Stimulated activated naive B cell treated with anti-CD40 and anti-IgM and Interleukin-4, amounts not matched to agents 10 μg/mL and 1 μg/mL and 100 μg/mL, for 72 hours (primary cell): ENCODE measurements at regions not wholly inside any gene's neighbourhood (a gene's known extent, or its start where the extent isn't known, plus 50 kb on each side); places are given as distances from the start of the nearest gene placed in this dataset.
"Not testable (repeated sequence)": the region's sequence is repeated elsewhere in the genome, so short reads cannot be mapped to it uniquely, and the experiment has no call there.

Experiments
- ATAC-seq, 2 donors: fragments of 150-1000 bp; cut with Tn5 transposase; replicated peaks; 2 replicates each; pipeline ENCODE4 v1.10.0; 2021; ENCODE audit warnings: moderate library complexity in 1 of 2
- DNase-seq: peaks from one replicate; pipeline ENCODE4 v3.0.0; 2021
- H3K27ac Mint-ChIP-seq: one replicate; pipeline ENCODE4 v1.8.0; 2022; ENCODE audit warnings: mild to moderate bottlenecking, mixed read lengths
- H3K27me3 Mint-ChIP-seq, 2 donors: one replicate each; pipeline ENCODE4 v1.8.0; 2022; ENCODE audit warnings: mixed read lengths in 2 of 2
- H3K36me3 Mint-ChIP-seq, 2 donors: one replicate each; pipeline ENCODE4 v1.8.0; 2022; ENCODE audit warnings: mixed read lengths in 2 of 2, mild to moderate bottlenecking in 1 of 2
- H3K4me1 Mint-ChIP-seq, 2 donors: one replicate each; pipeline ENCODE4 v1.8.0; 2022; ENCODE audit warnings: mixed read lengths in 2 of 2, mild to moderate bottlenecking in 1 of 2
- H3K4me3 Mint-ChIP-seq, 2 donors: one replicate each; pipeline ENCODE4 v1.8.0; 2022; ENCODE audit warnings: mild to moderate bottlenecking in 2 of 2, mixed read lengths in 2 of 2, moderate library complexity in 1 of 2
- H3K9me3 Mint-ChIP-seq, 2 donors: one replicate each; pipeline ENCODE4 v1.8.0; 2022; ENCODE audit warnings: mixed read lengths in 2 of 2, mild to moderate bottlenecking in 1 of 2

- Mint-ChIP-seq H3K36me3 (no peaks in the 10 kb centered on the region), H3K9me3 (no peaks in the 10 kb centered on the region), H3K27ac (no peak overlapping the region), H3K4me1 (no peaks in the 10 kb centered on the region), H3K4me3 (no peak overlapping the region), H3K27me3 (peaks cover 0 to 6% of the 10 kb centered on the region in 2 donors)
- ATAC-seq (no peak), DNase-seq (no peak)
Observed at GRCh38 chr11:130561441-130561881, 113.0 kb downstream of the ADAMTS15 start.

GRCh38 chr11:130562549-130562948 is 114.1 kb downstream of the ADAMTS15 start:
- ATAC-seq (no peak), DNase-seq (no peak)
- no peak overlapping the region for H3K4me3 Mint-ChIP-seq
- no peaks in the 10 kb centered on the region for H3K4me1 Mint-ChIP-seq
- H3K9me3 Mint-ChIP-seq, result no peaks in the 10 kb centered on the region
- H3K27ac Mint-ChIP-seq, result no peak overlapping the region
- no peaks in the 10 kb centered on the region for H3K36me3 Mint-ChIP-seq
- peaks cover 0 to 6% of the 10 kb centered on the region in 2 donors for H3K27me3 Mint-ChIP-seq

GRCh38 chr11:130566360-130566759 is 117.9 kb downstream of the ADAMTS15 start:
- not testable (repeated sequence) for H3K36me3 Mint-ChIP-seq, H3K4me3 Mint-ChIP-seq

GRCh38 chr11:130571519-130571918 is 123.1 kb downstream of the ADAMTS15 start:
- Mint-ChIP-seq H3K27ac (no peak overlapping the region), H3K4me1 (no peaks in the 10 kb centered on the region), H3K36me3 (no peaks in the 10 kb centered on the region), H3K27me3 (peaks cover 0 to 5% of the 10 kb centered on the region in 2 donors), H3K9me3 (no peaks in the 10 kb centered on the region), H3K4me3 (no peak overlapping the region)
- DNase-seq (no peak), ATAC-seq (no peak)

More at GRCh38 chr11:130566360-130566759, 117.9 kb downstream of the ADAMTS15 start:
- not testable (repeated sequence) for ATAC-seq, H3K4me1 Mint-ChIP-seq, DNase-seq, H3K9me3 Mint-ChIP-seq, H3K27me3 Mint-ChIP-seq, H3K27ac Mint-ChIP-seq

- no peaks in the 10 kb centered on the region for H3K4me1 Mint-ChIP-seq
- DNase-seq, result no peak
- H3K36me3 Mint-ChIP-seq, result no peaks in the 10 kb centered on the region
- H3K4me3 Mint-ChIP-seq, result no peak overlapping the region
- no peak for ATAC-seq
- no peaks in the 10 kb centered on the region for H3K9me3 Mint-ChIP-seq
- peaks cover 0 to 5% of the 10 kb centered on the region in 2 donors for H3K27me3 Mint-ChIP-seq
- H3K27ac Mint-ChIP-seq, result no peak overlapping the region
Observed at GRCh38 chr11:130571947-130572584, 123.6 kb downstream of the ADAMTS15 start.

- H3K27ac Mint-ChIP-seq, result no peak overlapping the region
- DNase-seq (no peak), ATAC-seq (no peak)
- H3K9me3 Mint-ChIP-seq, result no peaks in the 10 kb centered on the region
- H3K4me1 Mint-ChIP-seq, result no peaks in the 10 kb centered on the region
- peaks cover 0 to 5% of the 10 kb centered on the region in 2 donors for H3K27me3 Mint-ChIP-seq
- no peaks in the 10 kb centered on the region for H3K36me3 Mint-ChIP-seq
- H3K4me3 Mint-ChIP-seq, result no peak overlapping the region
Observed at GRCh38 chr11:130573767-130574166, 125.3 kb downstream of the ADAMTS15 start.

- no peak overlapping the region for H3K4me3 Mint-ChIP-seq
- H3K4me1 Mint-ChIP-seq, result no peaks in the 10 kb centered on the region
- peaks cover 0 to 5% of the 10 kb centered on the region in 2 donors for H3K27me3 Mint-ChIP-seq
- H3K36me3 Mint-ChIP-seq, result no peaks in the 10 kb centered on the region
- H3K9me3 Mint-ChIP-seq, result no peaks in the 10 kb centered on the region
- H3K27ac Mint-ChIP-seq, result no peak overlapping the region
- ATAC-seq (no peak), DNase-seq (no peak)
Observed at GRCh38 chr11:130574740-130575139, 126.3 kb downstream of the ADAMTS15 start.

- peaks cover 3 to 5% of the 10 kb centered on the region in 2 donors for H3K27me3 Mint-ChIP-seq
- DNase-seq (no peak), ATAC-seq (no peak)
- no peak overlapping the region for H3K4me3 Mint-ChIP-seq
- H3K27ac Mint-ChIP-seq, result no peak overlapping the region
- H3K4me1 Mint-ChIP-seq, result no peaks in the 10 kb centered on the region
- H3K9me3 Mint-ChIP-seq, result no peaks in the 10 kb centered on the region
- H3K36me3 Mint-ChIP-seq, result no peaks in the 10 kb centered on the region
Observed at GRCh38 chr11:130576146-130576545, 127.7 kb downstream of the ADAMTS15 start.

- Mint-ChIP-seq H3K9me3 (peaks cover 3 to 4% of the 10 kb centered on the region in 2 donors), H3K4me3 (no peak overlapping the region)
- no peak for ATAC-seq
Observed at GRCh38 chr11:130578738-130579368, 130.4 kb downstream of the ADAMTS15 start.

GRCh38 chr11:130580372-130580771 is 131.9 kb downstream of the ADAMTS15 start:
- Mint-ChIP-seq H3K27ac (no peak overlapping the region), H3K4me3 (no peak overlapping the region), H3K9me3 (peaks cover 3 to 4% of the 10 kb centered on the region in 2 donors), H3K4me1 (no peaks in the 10 kb centered on the region), H3K27me3 (peaks cover 0 to 8% of the 10 kb centered on the region in 2 donors), H3K36me3 (no peaks in the 10 kb centered on the region)
- DNase-seq (no peak), ATAC-seq (no peak)

More at GRCh38 chr11:130578738-130579368, 130.4 kb downstream of the ADAMTS15 start:
- Mint-ChIP-seq H3K27ac (no peak overlapping the region), H3K27me3 (peaks cover 5 to 8% of the 10 kb centered on the region in 2 donors), H3K4me1 (no peaks in the 10 kb centered on the region), H3K36me3 (no peaks in the 10 kb centered on the region)
- no peak for DNase-seq

GRCh38 chr11:130580891-130581492 is 132.5 kb downstream of the ADAMTS15 start:
- Mint-ChIP-seq H3K27ac (no peak overlapping the region), H3K27me3 (peaks cover 0 to 8% of the 10 kb centered on the region in 2 donors), H3K4me1 (no peaks in the 10 kb centered on the region), H3K4me3 (no peak overlapping the region), H3K36me3 (no peaks in the 10 kb centered on the region), H3K9me3 (peaks cover 3 to 4% of the 10 kb centered on the region in 2 donors)
- ATAC-seq (no peak), DNase-seq (no peak)

- H3K4me1 Mint-ChIP-seq, result no peaks in the 10 kb centered on the region
- peaks cover 0 to 8% of the 10 kb centered on the region in 2 donors for H3K27me3 Mint-ChIP-seq
- no peak overlapping the region for H3K27ac Mint-ChIP-seq
- H3K36me3 Mint-ChIP-seq, result no peaks in the 10 kb centered on the region
- peaks cover 3 to 4% of the 10 kb centered on the region in 2 donors for H3K9me3 Mint-ChIP-seq
- no peak overlapping the region for H3K4me3 Mint-ChIP-seq
- DNase-seq (no peak), ATAC-seq (no peak)
Observed at GRCh38 chr11:130581646-130582045, 133.2 kb downstream of the ADAMTS15 start.

GRCh38 chr11:130582176-130582575 is 133.7 kb downstream of the ADAMTS15 start:
- no peak for DNase-seq
- ATAC-seq, result no peak

GRCh38 chr11:130582981-130583380 is 134.5 kb downstream of the ADAMTS15 start:
- H3K9me3 Mint-ChIP-seq, result peaks cover 3 to 4% of the 10 kb centered on the region in 2 donors
- no peak for DNase-seq
- peaks cover 0 to 8% of the 10 kb centered on the region in 2 donors for H3K27me3 Mint-ChIP-seq
- H3K36me3 Mint-ChIP-seq, result no peaks in the 10 kb centered on the region
- H3K4me1 Mint-ChIP-seq, result no peaks in the 10 kb centered on the region
- ATAC-seq, result no peak
- no peak overlapping the region for H3K27ac Mint-ChIP-seq
- H3K4me3 Mint-ChIP-seq, result no peak overlapping the region

More at GRCh38 chr11:130582176-130582575, 133.7 kb downstream of the ADAMTS15 start:
- H3K36me3 Mint-ChIP-seq, result no peaks in the 10 kb centered on the region
- peaks cover 0 to 8% of the 10 kb centered on the region in 2 donors for H3K27me3 Mint-ChIP-seq
- H3K4me3 Mint-ChIP-seq, result no peak overlapping the region
- no peaks in the 10 kb centered on the region for H3K4me1 Mint-ChIP-seq
- H3K9me3 Mint-ChIP-seq, result peaks cover 3 to 4% of the 10 kb centered on the region in 2 donors
- H3K27ac Mint-ChIP-seq, result no peak overlapping the region

GRCh38 chr11:130583801-130584211 is 135.4 kb downstream of the ADAMTS15 start:
- Mint-ChIP-seq H3K4me3 (no peak overlapping the region), H3K36me3 (no peaks in the 10 kb centered on the region), H3K9me3 (peaks cover 3 to 4% of the 10 kb centered on the region in 2 donors), H3K27ac (no peak overlapping the region), H3K27me3 (peaks cover 0 to 8% of the 10 kb centered on the region in 2 donors), H3K4me1 (no peaks in the 10 kb centered on the region)
- ATAC-seq (no peak), DNase-seq (no peak)
